ENCODE measurements at regions not wholly inside any gene's neighbourhood (a gene's known extent, or its start where the extent isn't known, plus 50 kb on each side); places are given as distances from the start of the nearest gene placed in this dataset.
A peak's percentile ranks its signal among the peaks of the same experiment; 100 is the strongest.

GRCh38 chr7:32298408-32299132 lies 191.6 kb downstream of the LSM5 start:
- no peak for DNase-seq (ENCODE audit: low spot score)
- no peak for TF ChIP-seq CTCF (IDR thresholded peaks at IDR 0.05)
- Histone ChIP-seq H3K27ac (peak overlapping the region in 1 of 2 donors; percentile 22), H3K4me3 (peak overlapping the region; percentile 67)

- no peak for DNase-seq (ENCODE audit: low spot score)
- H3K27ac ChIP-seq, result no peak overlapping the region
- no peak for TF ChIP-seq CTCF (IDR thresholded peaks at IDR 0.05)
- H3K4me3 ChIP-seq, result no peak overlapping the region
Observed at GRCh38 chr7:32293833-32294232, 196.3 kb downstream of the LSM5 start.

GRCh38 chr7:32289651-32290414 lies 200.3 kb downstream of the LSM5 start:
- H3K4me3 ChIP-seq, result no peak overlapping the region
- no peak for DNase-seq (ENCODE audit: low spot score)
- no peak overlapping the region for H3K27ac ChIP-seq
- no peak for TF ChIP-seq CTCF (IDR thresholded peaks at IDR 0.05)

GRCh38 chr7:32285698-32286097 lies 204.5 kb downstream of the LSM5 start:
- no peak for TF ChIP-seq CTCF (IDR thresholded peaks at IDR 0.05)
- no peak for DNase-seq (ENCODE audit: low spot score)
- no peak overlapping the region for H3K4me3 ChIP-seq
- H3K27ac ChIP-seq, result no peak overlapping the region

GRCh38 chr7:32283546-32283945 lies 206.6 kb downstream of the LSM5 start:
- no peak for DNase-seq (ENCODE audit: low spot score)
- no peak overlapping the region for H3K27ac ChIP-seq
- no peak for TF ChIP-seq CTCF (IDR thresholded peaks at IDR 0.05)
- H3K4me3 ChIP-seq, result no peak overlapping the region

- H3K4me3 ChIP-seq, result no peak overlapping the region
- no peak for TF ChIP-seq CTCF (IDR thresholded peaks at IDR 0.05)
Observed at GRCh38 chr7:32279500-32279899, 209.3 kb upstream of the PDE1C start.

More at GRCh38 chr7:32279500-32279899, 209.3 kb upstream of the PDE1C start:
- DNase-seq (ENCODE audit: low spot score), result no peak
- H3K27ac ChIP-seq, result no peak overlapping the region
